WTC11 (cell line): ENCODE measurements at regions not wholly inside any gene's neighbourhood (a gene's known extent, or its start where the extent isn't known, plus 50 kb on each side); places are given as distances from the start of the nearest gene placed in this dataset.

Source experiments
- ATAC-seq: fragments of 200-7000 bp; cut with Tn5 transposase; 2 replicates; pipeline ENCODE4 v1.10.0; 2021; ENCODE audit warnings: mild to moderate bottlenecking, moderate library complexity
- CTCF ChIA-PET: fragments of 300-600 bp; sonication (Branson Sonifier 250); formaldehyde crosslinking; loops from one replicate; lab custom pipeline; 2021; ENCODE audit warnings: antibody characterized with exemption; lab: Charles Lee
- POLR2A ChIA-PET: fragments of 350-600 bp; sonication (Branson Sonifier 250); formaldehyde crosslinking; loops from one replicate; lab custom pipeline; 2021; ENCODE audit warnings: antibody characterized with exemption; lab: Charles Lee
- DNase-seq: peaks from one replicate; pipeline ENCODE4 v3.0.0; 2021; ENCODE audit warnings: low spot score
- H3K27ac Mint-ChIP-seq: 2 replicates; pipeline ENCODE4 v1.8.0; 2021; ENCODE audit warnings: mixed read lengths
- H3K27me3 Mint-ChIP-seq: 2 replicates; pipeline ENCODE4 v1.8.0; 2021; ENCODE audit warnings: low read depth, mild to moderate bottlenecking, moderate library complexity, mixed read lengths
- H3K36me3 Mint-ChIP-seq: 2 replicates; pipeline ENCODE4 v1.8.0; 2021; ENCODE audit warnings: mixed read lengths
- H3K4me1 Mint-ChIP-seq: 2 replicates; pipeline ENCODE4 v1.8.0; 2022; ENCODE audit warnings: mixed read lengths
- H3K4me3 Mint-ChIP-seq: 2 replicates; pipeline ENCODE4 v1.8.0; 2021; ENCODE audit warnings: mild to moderate bottlenecking, moderate library complexity, mixed read lengths
- H3K9me3 Mint-ChIP-seq: 2 replicates; pipeline ENCODE4 v1.8.0; 2021; ENCODE audit warnings: mixed read lengths
- ATF6 ChIP-seq: sonication (generic); formaldehyde crosslinking; IDR thresholded peaks from 2 replicates; pipeline ENCODE4 v1.8.1; 2023; ENCODE audit warnings: mild to moderate bottlenecking, missing genetic modification reagents
- CBFB ChIP-seq: sonication (generic); formaldehyde crosslinking; IDR thresholded peaks from 2 replicates; pipeline ENCODE4 v1.8.1; 2022; ENCODE audit warnings: mild to moderate bottlenecking, low read depth, missing genetic modification reagents
- CDX4 ChIP-seq: fragments of 250-450 bp; sonication (Bioruptor Pico); IDR thresholded peaks from 2 replicates; pipeline ENCODE4 v1.9.0; 2021; ENCODE audit warnings: moderate library complexity, mild to moderate bottlenecking, inconsistent platforms, borderline replicate concordance
- CREB1 ChIP-seq: sonication (generic); formaldehyde crosslinking; IDR thresholded peaks from 2 replicates; pipeline ENCODE4 v1.8.0; 2023; ENCODE audit warnings: mild to moderate bottlenecking, missing genetic modification reagents
- CREM ChIP-seq: sonication (generic); formaldehyde crosslinking; IDR thresholded peaks from 2 replicates; pipeline ENCODE4 v1.8.1; 2022; ENCODE audit warnings: mild to moderate bottlenecking, missing genetic modification reagents, moderate library complexity
- E2F1 ChIP-seq: sonication (generic); formaldehyde crosslinking; IDR thresholded peaks from 2 replicates; pipeline ENCODE4 v1.8.0; 2022; ENCODE audit warnings: mild to moderate bottlenecking, missing genetic modification reagents
- E2F4 ChIP-seq: sonication (generic); formaldehyde crosslinking; IDR thresholded peaks from 2 replicates; pipeline ENCODE4 v1.8.1; 2022; ENCODE audit warnings: low read depth, mild to moderate bottlenecking, moderate library complexity, missing genetic modification reagents, borderline replicate concordance
- E2F5 ChIP-seq: sonication (generic); formaldehyde crosslinking; IDR thresholded peaks from 2 replicates; pipeline ENCODE4 v1.8.1; 2022; ENCODE audit warnings: mild to moderate bottlenecking, moderate library complexity, missing genetic modification reagents
- GTF2I ChIP-seq: fragments of 250-450 bp; sonication (Bioruptor Pico); conservative IDR thresholded peaks from 2 replicates; pipeline ENCODE4 v1.4.0; 2021; ENCODE audit warnings: mild to moderate bottlenecking
- HMGA2 ChIP-seq: fragments of 250-450 bp; sonication (Bioruptor Pico); IDR thresholded peaks from 2 replicates; pipeline ENCODE4 v1.4.0; 2021; ENCODE audit warnings: mild to moderate bottlenecking, moderate library complexity
- HMGXB4 ChIP-seq: sonication (generic); formaldehyde crosslinking; IDR thresholded peaks from 2 replicates; pipeline ENCODE4 v1.8.1; 2023; ENCODE audit warnings: mild to moderate bottlenecking, moderate library complexity, missing genetic modification reagents
- KAT7 ChIP-seq: sonication (generic); formaldehyde crosslinking; IDR thresholded peaks from 2 replicates; pipeline ENCODE4 v1.8.1; 2023; ENCODE audit warnings: missing genetic modification reagents, mild to moderate bottlenecking, borderline replicate concordance
- MAX ChIP-seq: sonication (generic); formaldehyde crosslinking; IDR thresholded peaks from 2 replicates; pipeline ENCODE4 v1.8.0; 2022; ENCODE audit warnings: mild to moderate bottlenecking, missing genetic modification reagents
- MXD4 ChIP-seq: fragments of 250-450 bp; sonication (Bioruptor Pico); IDR thresholded peaks from 2 replicates; pipeline ENCODE4 v1.8.0; 2021; ENCODE audit warnings: mild to moderate bottlenecking, moderate library complexity, borderline replicate concordance
- NFE2L1 ChIP-seq: sonication (generic); formaldehyde crosslinking; IDR thresholded peaks from 2 replicates; pipeline ENCODE4 v1.8.1; 2023; ENCODE audit warnings: missing genetic modification reagents
- NR3C1 ChIP-seq: sonication (generic); formaldehyde crosslinking; conservative IDR thresholded peaks from 2 replicates; pipeline ENCODE4 v1.8.1; 2023; ENCODE audit warnings: low read depth, mild to moderate bottlenecking, missing genetic modification reagents
- RORB ChIP-seq: fragments of 250-450 bp; sonication (Bioruptor Pico); IDR thresholded peaks from 2 replicates; pipeline ENCODE4 v1.9.0; 2021; ENCODE audit warnings: mild to moderate bottlenecking
- ZBTB21 ChIP-seq: sonication (generic); formaldehyde crosslinking; IDR thresholded peaks from 2 replicates; pipeline ENCODE4 v1.8.1; 2023; ENCODE audit warnings: mild to moderate bottlenecking, missing genetic modification reagents, borderline replicate concordance
- ZNF281 ChIP-seq: sonication (generic); formaldehyde crosslinking; IDR thresholded peaks from 2 replicates; pipeline ENCODE4 v1.8.0; 2023; ENCODE audit warnings: mild to moderate bottlenecking, missing genetic modification reagents
- ZNF416 ChIP-seq: fragments of 250-450 bp; sonication (Bioruptor Pico); IDR thresholded peaks from 2 replicates; pipeline ENCODE4 v1.9.0; 2021; ENCODE audit warnings: mild to moderate bottlenecking, inconsistent platforms
- ZNF423 ChIP-seq: fragments of 250-450 bp; sonication (Bioruptor Pico); IDR thresholded peaks from 2 replicates; pipeline ENCODE4 v2.1.2; 2022; ENCODE audit warnings: mild to moderate bottlenecking, moderate library complexity

- peaks cover 14% of the 10 kb centered on the region for H3K9me3 Mint-ChIP-seq
- no peak overlapping the region for H3K27ac Mint-ChIP-seq
- POLR2A ChIA-PET: no interaction called here
- CTCF ChIA-PET: interaction anchor here (0.6 kb wide), 1 partner anchor 563 kb away, joined by 4 read pairs; no protein-coding TSS in a partner anchor
- TF ChIP-seq ATF6 (CRISPR knock-in tag) (no peak), CREM (CRISPR knock-in tag) (no peak), ZNF423 (CRISPR knock-in tag) (no peak), NR3C1 (CRISPR knock-in tag) (no peak)
- peaks cover 3% of the 10 kb centered on the region; the same call in 1 of the 2 replicates for H3K36me3 Mint-ChIP-seq
- H3K4me1 Mint-ChIP-seq: peaks cover 23% of the 10 kb centered on the region
- H3K27me3 Mint-ChIP-seq: no peaks in the 10 kb centered on the region
- H3K4me3 Mint-ChIP-seq: no peak overlapping the region
- ATAC-seq: no peak
- DNase-seq: no peak
Measured at GRCh38 chr11:23974601-23975000, 522.3 kb upstream of the LUZP2 start.

GRCh38 chr11:23976426-23976825, 520.4 kb upstream of the LUZP2 start:
- ATAC-seq (no peak), DNase-seq (no peak)
- Mint-ChIP-seq H3K4me3 (no peak overlapping the region), H3K36me3 (peaks cover 3% of the 10 kb centered on the region; the same call in 1 of the 2 replicates), H3K27ac (no peak overlapping the region), H3K4me1 (peaks cover 23% of the 10 kb centered on the region), H3K27me3 (no peaks in the 10 kb centered on the region), H3K9me3 (peaks cover 10% of the 10 kb centered on the region)
- ChIA-PET CTCF (no interaction called here), POLR2A (no interaction called here)
- no peak for TF ChIP-seq E2F4 (CRISPR knock-in tag)
- TF ChIP-seq MXD4: no peak
- no peak for TF ChIP-seq GTF2I
- no peak for TF ChIP-seq CDX4
- TF ChIP-seq MAX (CRISPR knock-in tag): no peak
- no peak for TF ChIP-seq ZNF416 (CRISPR knock-in tag)
- no peak for TF ChIP-seq ZNF281 (CRISPR knock-in tag)
- TF ChIP-seq E2F1 (CRISPR knock-in tag): no peak
- no peak for TF ChIP-seq ZBTB21
- TF ChIP-seq RORB (CRISPR knock-in tag): no peak
- TF ChIP-seq NFE2L1: no peak
- no peak for TF ChIP-seq KAT7 (CRISPR knock-in tag)
- no peak for TF ChIP-seq CBFB (CRISPR knock-in tag)
- no peak for TF ChIP-seq HMGA2 (CRISPR knock-in tag)
- TF ChIP-seq E2F5 (CRISPR knock-in tag): no peak
- no peak for TF ChIP-seq CREB1 (CRISPR knock-in tag)
- TF ChIP-seq HMGXB4 (CRISPR knock-in tag): no peak
